ENCODE measurements at regions not wholly inside any gene's neighbourhood (a gene's known extent, or its start where the extent isn't known, plus 50 kb on each side); places are given as distances from the start of the nearest gene placed in this dataset.
A peak's percentile ranks its signal among the peaks of the same experiment; 100 is the strongest.

DNA sequence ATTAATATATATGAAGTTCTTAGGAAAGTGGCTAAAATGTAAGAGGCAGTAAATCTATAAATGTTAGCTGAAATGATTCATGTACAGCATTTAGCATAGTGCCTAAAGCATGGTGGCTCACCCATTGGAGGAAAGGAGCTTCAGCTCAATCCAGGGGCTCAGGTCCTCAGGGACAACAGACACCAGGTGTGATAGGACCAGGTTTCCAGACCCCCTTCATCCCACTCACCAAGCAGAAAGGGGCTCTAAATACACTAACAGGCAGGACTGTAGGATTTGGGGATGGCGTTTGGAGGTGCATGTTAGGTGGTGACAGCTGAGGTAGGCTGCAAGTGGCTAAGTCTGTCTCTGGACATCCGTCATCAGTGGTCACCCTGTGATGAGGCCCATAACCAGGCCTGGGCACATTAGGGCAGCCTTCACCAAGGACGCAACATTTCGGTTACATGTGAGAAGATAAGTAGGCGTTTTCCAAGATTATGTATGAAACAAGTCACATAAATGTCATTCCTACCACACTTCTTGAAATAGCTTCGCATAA is 233.1 kb downstream of the C1orf94 start:
- no peak for DNase-seq (ENCODE audit: low spot score)

DNA sequence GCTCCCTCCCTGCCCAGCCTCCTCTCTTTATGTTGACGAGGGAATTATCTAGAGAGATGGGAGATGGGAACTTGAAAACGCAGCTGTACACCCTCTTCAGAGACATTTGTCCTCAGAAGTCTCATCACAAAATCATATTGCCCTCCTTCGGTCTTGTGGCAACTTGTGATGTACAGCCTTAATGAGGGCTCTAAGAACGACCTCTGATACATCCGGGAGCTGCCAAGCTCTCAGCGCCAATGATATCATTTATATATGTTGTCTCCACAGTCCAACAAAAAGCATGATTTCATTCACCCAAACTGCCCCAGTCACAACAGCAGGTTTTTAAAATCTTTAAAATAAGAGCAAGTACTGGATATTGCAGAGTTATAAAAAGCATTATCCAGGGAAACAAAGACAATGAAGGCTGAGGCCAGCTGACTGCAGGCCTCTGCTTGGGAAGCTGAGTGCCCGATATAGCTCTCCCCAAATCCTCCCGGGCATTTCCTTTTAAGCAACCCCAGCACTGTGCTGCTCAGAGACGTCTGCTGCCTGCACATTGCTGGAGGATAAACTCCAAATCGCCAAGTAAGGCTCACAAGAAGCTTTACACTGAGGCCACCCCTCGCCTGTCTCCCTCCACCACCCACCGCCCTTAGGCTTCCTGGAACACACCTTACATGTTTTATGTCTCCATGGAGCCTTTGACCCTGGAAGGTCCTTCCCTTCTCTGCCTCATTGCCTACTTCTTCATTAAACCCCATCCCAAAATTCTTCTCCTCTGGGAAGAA is 236.1 kb downstream of the C1orf94 start:
- no peak for DNase-seq (ENCODE audit: low spot score)

DNA sequence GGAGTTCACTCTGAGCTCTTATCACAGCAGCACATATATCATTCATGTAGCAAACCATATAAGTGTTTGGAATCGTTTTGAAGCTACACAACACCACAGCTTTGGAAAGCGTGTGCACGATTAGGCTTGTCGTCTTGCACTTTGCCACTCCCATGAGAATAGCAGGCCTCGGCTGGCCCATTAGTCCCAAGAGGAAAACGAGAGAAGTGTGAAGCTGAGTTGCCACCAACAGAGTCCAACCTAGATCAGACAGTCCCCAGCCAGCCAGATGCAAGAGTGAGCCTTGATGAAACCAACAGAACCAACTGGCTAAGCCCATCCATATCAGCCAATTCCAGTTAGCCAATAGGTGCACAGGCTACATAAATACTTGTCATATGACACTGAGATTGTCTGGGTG is 238.4 kb downstream of the C1orf94 start:
- no peak for DNase-seq (ENCODE audit: low spot score)

DNA sequence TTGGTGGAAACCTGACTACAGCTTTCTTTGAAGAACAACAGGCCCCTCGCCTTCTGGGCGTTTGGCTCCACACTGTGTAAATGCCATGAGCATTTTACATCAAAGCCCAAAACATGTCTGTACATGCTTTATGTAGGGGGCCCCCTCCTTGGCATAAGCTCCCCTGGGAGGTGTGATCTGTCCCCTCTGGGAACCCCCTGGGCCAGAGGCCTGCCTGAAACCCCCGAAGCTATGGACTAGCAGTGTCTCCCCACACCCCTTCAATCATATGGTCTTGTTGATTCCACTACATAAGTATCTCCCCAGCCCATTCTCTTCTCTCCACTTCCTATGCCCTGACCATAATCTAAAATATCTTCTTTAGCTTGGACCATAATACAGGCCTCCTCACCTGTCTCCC is 241.5 kb downstream of the C1orf94 start:
- no peak for DNase-seq (ENCODE audit: low spot score)

DNA sequence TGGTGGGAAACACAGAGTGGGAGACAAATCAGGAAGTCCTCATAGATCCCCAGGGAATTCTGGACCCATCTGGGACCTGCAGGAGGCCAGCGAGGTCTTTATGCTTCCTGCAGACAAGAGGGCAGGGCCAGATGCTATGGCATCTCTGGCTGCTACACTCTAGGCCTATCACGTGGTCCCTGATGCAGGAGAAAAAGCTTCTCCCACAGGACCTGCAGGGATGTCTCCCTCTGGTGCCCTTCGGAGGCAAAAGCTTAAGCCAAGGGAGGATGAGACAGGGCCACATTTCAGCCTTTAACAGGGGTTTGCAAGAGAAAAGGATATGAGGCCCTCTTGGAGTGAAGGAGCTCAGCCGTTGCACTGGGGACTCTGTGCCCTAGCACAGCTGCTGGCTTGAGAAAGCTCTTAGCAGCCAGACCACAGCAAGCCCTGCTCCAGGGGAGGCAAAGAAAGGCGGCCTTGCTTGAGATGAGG is 243.0 kb downstream of the C1orf94 start:
- DNase-seq (ENCODE audit: low spot score) = peak; percentile 58

DNA sequence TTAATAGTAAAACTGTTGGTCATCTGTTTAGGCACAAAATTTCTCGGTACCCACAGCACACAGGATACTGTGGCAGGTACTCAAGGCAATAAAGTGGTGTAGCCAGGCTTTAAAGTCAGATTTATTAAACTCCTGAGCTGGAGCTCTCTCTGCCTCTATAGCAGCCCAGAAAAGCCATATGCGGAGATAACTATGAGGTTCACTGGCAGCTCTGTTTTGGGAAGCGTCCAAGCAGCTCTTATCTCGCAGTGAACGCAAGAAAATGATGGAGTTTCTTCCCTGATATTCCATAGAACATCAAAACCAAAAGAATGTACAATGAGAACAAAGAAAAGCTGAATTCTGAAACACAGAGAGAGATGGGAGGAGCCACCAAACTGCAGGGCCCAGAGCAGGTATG is 248.3 kb downstream of the C1orf94 start:
- DNase-seq (ENCODE audit: low spot score) = no peak

DNA sequence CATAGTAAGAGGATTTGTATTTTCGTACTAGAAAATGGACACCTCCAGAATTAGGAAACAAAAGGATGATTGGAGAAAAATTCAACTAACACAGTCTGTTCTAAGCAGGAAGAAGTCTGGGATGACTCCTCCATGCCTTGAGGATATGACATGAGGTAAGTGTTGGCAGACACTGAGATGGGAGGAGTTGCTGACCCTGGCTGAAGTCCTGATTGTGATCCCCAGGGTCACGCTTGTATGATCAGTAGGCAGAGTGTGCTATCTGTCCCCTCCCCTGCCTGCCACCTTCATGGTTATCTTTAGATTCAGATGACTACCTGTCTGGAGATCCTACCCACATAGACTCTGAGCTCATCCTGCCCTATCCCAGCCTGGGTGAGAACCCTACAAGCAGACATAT is 249.1 kb downstream of the C1orf94 start:
- no peak for DNase-seq (ENCODE audit: low spot score)

DNA sequence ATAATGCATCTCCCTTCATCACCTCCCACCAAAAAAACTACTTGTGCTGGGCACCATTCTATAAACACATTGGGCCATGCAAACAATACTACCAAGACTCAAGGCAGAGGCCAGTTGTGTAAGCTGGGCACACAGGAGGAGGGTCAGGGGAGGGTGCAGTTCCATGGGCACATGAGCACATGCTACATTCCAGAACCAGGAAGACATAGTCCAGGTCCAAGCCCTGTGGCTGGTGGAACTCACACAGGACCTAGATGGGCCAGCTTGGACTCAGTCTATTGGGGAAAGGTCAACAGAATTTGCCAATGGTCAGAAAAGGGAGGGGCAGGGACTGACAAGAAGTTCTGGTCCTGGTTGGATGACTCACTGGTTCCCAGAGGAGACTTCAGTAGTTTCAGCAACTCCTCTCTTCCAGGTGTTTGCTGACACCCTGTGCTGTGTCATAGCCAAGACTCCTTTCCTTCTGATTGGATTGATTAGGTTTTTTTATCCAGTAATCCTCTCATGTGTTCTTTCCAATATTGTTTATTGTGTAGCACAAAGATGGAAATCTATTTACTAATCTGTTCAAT is 249.7 kb downstream of the C1orf94 start:
- DNase-seq (ENCODE audit: low spot score) = no peak

DNA sequence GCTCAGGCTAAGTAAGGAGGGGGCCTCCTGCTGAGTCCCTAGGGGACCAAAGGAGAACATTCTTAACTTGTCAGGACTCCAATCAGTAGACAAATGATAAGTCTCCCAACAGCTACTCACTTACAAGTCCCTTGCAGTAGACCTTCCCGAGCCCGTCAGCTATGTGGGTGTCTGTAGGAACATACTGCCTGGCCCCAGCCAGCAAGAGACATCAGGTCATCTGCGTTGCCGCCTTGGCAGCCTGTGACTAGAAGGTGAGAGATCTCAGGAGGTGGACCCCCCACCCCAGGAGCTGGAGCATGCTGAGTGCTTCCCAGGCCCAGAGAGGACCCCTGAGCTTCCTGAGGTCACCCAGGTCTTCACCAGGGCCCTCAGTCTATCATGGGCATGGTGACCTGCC is 250.5 kb downstream of the C1orf94 start:
- no peak for DNase-seq (ENCODE audit: low spot score)

DNA sequence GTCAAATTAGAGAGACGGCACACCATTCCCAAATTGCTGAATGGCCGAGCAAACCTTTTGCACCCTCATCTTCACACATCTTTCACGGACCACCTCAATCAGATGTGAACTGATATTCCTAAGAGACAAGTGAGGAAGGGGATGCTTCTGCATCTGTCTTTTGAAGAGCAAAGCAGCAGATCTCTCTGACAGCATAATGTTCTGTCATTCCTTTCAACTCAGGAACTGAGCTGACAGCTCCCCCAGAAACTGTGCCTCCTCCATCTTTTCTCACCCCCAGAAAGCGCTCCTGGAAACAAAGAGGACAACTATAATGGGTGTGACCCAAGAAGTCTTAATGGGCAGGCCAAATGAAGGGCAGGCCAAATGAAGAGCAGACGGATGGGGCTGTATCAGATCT is 256.4 kb downstream of the C1orf94 start:
- DNase-seq (ENCODE audit: low spot score) = no peak

DNA sequence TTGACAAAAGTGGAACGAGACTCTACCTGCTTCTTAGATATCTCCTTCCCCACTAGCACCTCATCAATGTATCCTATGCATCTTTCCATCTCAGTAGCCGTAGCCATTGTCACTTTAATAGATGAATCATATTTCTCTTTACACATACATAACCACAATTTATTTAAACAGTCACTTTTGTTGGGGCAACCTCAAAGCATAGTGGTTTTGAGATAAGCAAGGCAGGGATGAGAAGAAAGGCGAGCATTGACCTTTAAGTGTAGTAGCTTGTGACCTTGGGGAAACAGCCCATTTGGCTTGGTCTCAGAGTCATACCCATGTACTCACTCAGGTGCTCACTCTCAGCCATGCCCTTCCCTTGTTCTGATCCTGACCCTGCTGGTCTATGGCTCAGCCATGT is 260.1 kb downstream of the C1orf94 start:
- DNase-seq (ENCODE audit: low spot score) = no peak

DNA sequence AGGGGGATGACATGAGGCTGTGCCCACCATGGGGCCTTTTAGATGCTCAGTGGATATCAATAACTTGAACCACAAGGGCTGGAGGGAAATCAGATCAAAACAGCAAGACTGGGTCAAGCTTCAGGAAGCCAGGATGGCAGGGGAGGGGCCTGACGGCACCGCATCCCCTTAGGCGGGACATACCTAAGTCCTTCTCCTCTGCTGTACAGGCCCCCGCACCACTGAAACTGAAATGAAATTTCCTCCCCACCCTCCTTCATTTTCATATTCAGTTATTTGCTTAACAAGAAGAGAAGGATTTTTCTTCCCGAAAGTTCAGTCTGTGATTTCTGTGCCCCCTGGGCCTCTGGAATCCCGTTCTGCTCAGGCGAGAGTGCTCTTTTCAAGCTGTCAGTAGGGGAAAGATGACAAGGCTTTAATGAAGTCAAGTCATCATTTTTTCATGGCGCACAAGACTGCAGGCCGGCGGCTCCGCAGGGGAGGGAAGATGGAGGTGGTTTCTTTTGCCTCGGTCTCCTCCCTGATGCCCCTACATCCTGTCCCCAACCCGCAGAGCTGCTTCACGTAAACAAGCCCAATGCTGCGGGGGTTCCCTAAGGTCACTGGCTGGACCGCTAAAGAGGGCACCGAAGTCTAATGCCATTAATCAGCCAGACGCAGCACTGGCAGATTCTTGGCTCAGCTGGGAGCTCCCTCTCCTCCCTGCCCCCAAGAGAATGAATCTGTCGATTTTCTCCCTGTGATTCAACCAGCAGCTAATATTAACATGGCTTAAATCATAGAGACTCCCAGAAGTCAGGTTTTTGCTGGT is 264.8 kb downstream of the C1orf94 start:
- DNase-seq (ENCODE audit: low spot score) = no peak

DNA sequence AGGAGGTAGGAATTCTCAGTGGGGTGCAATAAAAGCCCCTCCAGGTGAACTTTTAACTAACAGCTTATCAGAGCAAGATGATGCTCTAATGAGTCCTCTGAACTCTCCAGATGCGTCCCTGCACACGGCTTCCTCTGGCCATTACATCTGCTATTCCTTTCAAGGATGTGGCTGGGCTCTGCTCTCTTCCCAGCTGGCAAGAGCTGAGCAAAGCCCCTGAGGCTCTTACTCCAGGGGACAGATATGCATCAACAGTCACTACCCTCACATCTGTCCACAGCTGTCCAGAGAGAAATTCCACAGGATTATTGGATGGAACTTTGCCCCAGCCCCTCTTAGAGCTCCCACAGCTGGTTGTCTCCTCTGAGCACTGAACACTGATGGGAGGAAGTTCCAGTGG is 267.8 kb downstream of the C1orf94 start:
- DNase-seq (ENCODE audit: low spot score) = no peak

DNA sequence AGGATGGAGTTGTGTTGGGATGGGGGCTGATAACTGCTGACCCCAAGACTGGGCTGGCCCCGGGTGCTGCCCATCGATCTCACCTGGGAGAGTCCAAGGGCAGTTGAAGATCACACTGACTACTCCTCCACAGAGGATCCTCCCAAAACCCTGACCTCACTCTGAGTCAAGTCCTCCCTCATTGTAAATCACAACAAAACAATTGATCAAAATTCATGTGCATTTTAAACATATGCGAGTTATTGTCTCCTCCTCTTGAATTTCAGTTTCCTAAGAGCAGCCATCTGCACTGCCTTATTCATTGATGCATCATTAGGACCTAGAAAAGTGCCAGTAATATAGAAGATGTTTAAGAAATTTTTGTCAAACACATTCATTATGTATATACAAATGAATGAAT is 273.6 kb downstream of the C1orf94 start:
- DNase-seq (ENCODE audit: low spot score) = no peak

DNA sequence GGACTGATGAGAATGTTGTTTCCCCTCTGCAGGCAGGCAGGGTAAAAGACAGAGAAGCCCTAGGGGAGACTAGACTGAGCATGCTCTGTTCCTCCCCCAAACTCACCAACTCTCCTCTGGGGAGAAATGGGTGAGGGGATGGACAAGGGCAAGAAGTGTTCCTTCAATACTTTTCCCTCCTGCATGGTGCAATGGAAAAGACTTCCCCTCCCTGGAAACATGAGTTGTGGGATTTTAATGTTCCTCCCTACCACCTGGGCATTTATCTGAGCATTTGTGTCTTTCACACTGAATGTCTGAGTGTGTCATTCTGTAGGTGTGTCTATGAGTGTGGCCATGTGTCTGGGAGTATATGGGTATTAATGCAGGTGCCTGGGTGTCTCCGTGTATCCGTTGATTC is 275.7 kb downstream of the C1orf94 start:
- no peak for DNase-seq (ENCODE audit: low spot score)

DNA sequence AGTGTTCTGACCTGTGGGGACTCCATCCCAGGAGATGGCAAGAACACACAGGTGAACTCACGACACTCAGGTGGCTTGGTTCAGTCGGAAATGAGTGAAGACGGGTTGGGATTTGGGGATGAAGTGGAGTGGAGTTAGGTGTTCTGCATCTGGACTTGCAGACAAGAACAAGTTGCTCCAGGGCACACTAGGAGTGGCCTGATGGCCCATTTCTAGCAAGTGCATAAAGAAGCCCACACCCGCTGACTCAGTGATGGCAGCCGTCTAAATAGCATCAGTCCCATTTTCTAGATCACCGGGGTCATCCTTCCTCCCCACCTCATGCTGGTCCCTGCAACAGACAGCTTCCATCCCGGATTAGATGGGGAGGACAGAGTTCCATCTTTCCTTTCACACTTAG is 278.4 kb downstream of the C1orf94 start:
- no peak for DNase-seq (ENCODE audit: low spot score)

DNA sequence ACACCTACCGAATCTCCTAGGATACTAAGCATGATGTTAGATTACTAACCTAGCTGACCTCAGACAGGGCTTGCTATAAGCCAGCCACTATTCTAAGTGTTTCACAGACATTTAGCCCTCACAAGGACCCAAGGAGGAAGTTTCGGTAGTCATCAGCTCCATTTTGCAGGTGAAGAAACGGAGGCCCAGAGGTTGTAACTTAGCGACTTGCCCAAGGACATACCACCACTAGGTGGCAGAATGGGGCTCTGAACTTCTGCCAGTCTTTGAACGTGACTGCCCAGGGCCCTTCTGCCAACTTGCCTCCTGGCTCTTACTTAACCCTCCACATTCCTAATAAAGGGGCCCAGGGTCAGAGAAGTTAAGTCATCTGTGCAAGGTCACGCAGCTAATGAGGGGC is 283.5 kb downstream of the C1orf94 start:
- peak; percentile 75 for DNase-seq (ENCODE audit: low spot score)

DNA sequence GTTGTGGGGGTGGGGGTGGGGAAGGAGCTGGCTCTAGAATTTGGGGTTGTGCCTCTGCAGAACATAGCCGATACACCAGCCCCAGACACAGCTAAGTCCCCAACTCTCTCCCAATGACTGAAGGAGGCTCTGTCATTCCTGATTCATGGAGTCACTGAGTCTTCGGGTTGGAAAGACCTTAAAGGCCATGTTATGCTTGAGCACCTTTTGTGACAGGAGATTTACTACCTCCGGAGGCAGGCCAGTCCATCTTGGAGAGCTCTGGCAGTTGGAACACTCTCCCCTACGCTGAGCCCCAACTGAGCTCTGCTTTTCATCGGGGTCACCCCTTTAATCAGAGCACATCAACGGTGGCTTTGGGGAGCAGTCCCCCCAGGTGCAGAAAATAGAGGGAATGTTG is 284.4 kb upstream of the GJB5 start:
- no peak for DNase-seq (ENCODE audit: low spot score)

DNA sequence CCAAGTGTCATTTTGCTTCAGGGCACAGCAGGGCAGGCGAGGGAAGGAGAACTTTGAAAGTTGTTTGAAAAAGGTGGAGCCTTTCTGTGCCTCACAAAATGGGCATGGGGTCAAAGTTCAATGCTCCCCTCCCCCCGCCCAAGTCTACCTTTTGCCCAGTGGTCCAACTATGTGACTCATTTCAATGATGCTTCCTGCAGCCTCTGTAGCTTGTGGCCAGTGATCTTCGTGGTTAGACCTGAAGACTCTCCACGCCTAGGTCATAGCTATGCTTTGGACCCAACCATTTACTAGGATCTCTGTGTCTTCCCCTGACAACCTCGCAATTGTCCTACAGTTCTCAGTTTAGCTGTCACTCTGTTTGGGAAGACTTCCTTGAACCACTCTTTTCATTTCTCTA is 280.3 kb upstream of the GJB5 start:
- no peak for DNase-seq (ENCODE audit: low spot score)

DNA sequence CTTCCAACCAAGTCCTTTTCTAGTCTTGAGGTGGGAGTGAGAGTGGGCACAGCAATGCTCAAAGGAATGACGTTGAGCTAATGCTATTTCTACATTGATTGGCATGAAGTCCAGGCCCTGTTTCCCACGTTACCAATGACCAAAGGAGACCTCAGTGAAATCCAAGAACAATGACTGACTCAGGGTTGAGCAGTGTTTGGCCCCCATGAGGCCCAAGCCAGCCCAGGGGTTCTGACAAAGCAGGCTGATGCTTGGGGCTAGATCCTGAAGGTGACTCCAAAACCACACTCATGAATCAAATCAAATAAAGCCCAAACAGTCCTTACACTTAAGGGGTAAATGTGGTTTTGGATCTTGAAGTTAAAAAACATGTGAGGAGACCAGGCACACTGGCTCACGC is 278.5 kb upstream of the GJB5 start:
- no peak for DNase-seq (ENCODE audit: low spot score)

DNA sequence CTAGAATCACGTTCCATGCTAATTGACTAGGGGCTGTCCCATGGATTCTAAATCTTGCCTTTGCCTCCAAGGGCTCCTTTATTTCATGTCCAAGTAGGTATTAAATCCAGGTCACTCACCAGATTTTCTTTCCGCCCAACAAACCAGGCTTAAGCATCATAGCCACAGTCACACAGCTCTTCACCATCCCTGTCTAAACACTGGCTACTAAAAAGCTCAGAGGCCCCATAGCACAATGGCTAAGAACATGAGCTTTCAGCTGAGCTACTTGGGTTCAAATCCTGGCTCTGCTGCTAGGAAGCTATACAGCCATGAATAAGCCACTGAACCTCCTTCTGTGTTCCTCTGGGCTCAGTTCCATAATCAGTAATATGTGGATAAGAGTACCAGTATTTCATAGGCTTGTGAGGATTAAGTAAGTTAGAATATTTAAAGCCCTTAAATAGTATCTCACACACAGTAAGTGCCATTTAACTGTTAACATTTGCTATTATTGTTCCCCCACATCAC is 277.2 kb upstream of the GJB5 start:
- no peak for DNase-seq (ENCODE audit: low spot score)

DNA sequence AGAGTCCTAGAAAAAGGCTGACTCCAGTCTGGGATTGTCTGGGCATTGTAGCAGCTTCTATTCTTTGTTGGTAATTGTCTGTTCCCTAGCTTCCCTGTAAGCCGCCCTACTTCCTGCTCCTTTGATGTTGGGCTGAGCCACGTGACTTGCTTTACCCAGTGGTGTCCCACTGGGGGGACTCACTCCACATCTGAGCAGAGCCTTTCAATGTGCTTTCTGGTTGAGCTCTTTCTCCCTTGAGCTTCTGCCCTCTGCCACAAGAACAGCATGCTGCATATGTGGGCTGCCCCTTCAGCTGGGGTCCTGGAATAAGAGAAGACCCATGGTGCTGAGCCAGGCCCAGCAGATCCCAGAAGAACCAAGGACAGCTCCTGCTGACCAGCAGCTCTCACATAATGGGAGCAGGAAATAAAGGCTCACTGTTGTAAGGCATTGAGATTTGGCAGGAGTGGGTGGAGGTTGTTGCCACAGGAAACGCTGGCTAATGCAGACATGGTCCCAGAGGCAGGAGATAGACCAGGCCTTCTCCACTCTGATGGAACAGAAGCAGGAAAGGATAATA is 276.3 kb upstream of the GJB5 start:
- peak; percentile 31 for DNase-seq (ENCODE audit: low spot score)
